Hematopoietic multipotent progenitor cell treated with erythropoietin and hydrocortisone succinate and interleukin-3 and kit ligand, for 8 days (in vitro differentiated cells): ENCODE measurements at regions not wholly inside any gene's neighbourhood (a gene's known extent, or its start where the extent isn't known, plus 50 kb on each side); places are given as distances from the start of the nearest gene placed in this dataset.

Experiments used
- DNase-seq: peaks from one replicate; pipeline ENCODE4 v3.0.0-alpha.2; 2015

- DNase-seq = no peak
Measured at GRCh38 chr4:23235628-23236390, 543.1 kb downstream of the GBA3 start.

GRCh38 chr4:23234716-23235115 is 542.0 kb downstream of the GBA3 start:
- no peak for DNase-seq

GRCh38 chr4:23234018-23234417 is 541.3 kb downstream of the GBA3 start:
- DNase-seq = no peak

GRCh38 chr4:23233596-23233995 is 540.9 kb downstream of the GBA3 start:
- DNase-seq = no peak

- no peak for DNase-seq
Measured at GRCh38 chr4:23232987-23233386, 540.2 kb downstream of the GBA3 start.

GRCh38 chr4:23225564-23225963 is 532.8 kb downstream of the GBA3 start:
- no peak for DNase-seq

GRCh38 chr4:23224684-23225420 is 532.1 kb downstream of the GBA3 start:
- no peak for DNase-seq

GRCh38 chr4:23220911-23221310 is 528.2 kb downstream of the GBA3 start:
- no peak for DNase-seq

- no peak for DNase-seq
Measured at GRCh38 chr4:23219779-23220408, 527.2 kb downstream of the GBA3 start.

GRCh38 chr4:23213198-23213597 is 520.5 kb downstream of the GBA3 start:
- DNase-seq = no peak

GRCh38 chr4:23212558-23212957 is 519.8 kb downstream of the GBA3 start:
- no peak for DNase-seq

- no peak for DNase-seq
Measured at GRCh38 chr4:23207059-23207458, 514.3 kb downstream of the GBA3 start.

GRCh38 chr4:23202712-23203247 is 510.0 kb downstream of the GBA3 start:
- DNase-seq = no peak

- DNase-seq = no peak
Measured at GRCh38 chr4:23194751-23195150, 502.0 kb downstream of the GBA3 start.

- no peak for DNase-seq
Measured at GRCh38 chr4:23174179-23174578, 481.4 kb downstream of the GBA3 start.

- DNase-seq = no peak
Measured at GRCh38 chr4:23171976-23172375, 479.2 kb downstream of the GBA3 start.

GRCh38 chr4:23169608-23170311 is 477.0 kb downstream of the GBA3 start:
- DNase-seq = no peak

GRCh38 chr4:23166919-23167318 is 474.2 kb downstream of the GBA3 start:
- DNase-seq = no peak

- no peak for DNase-seq
Measured at GRCh38 chr4:23166407-23166806, 473.7 kb downstream of the GBA3 start.

- no peak for DNase-seq
Measured at GRCh38 chr4:23165669-23166068, 472.9 kb downstream of the GBA3 start.

- DNase-seq = no peak
Measured at GRCh38 chr4:23163647-23164436, 471.1 kb downstream of the GBA3 start.

GRCh38 chr4:23162275-23162674 is 469.5 kb downstream of the GBA3 start:
- no peak for DNase-seq
